OCI-LY1 (cell line): ENCODE measurements at regions not wholly inside any gene's neighbourhood (a gene's known extent, or its start where the extent isn't known, plus 50 kb on each side); places are given as distances from the start of the nearest gene placed in this dataset.

Experiments used
- H2AFZ ChIP-seq: fragments of 200-600 bp; sonication (generic), shearing (Covaris generic); 2 replicates; pipeline ENCODE4 v1.6.0; 2014; ENCODE audit warnings: antibody characterized with exemption, mild to moderate bottlenecking, low read length
- H3F3A ChIP-seq: fragments of 200-600 bp; sonication (generic), shearing (Covaris generic); 2 replicates; pipeline ENCODE4 v1.6.0; 2014; ENCODE audit warnings: mild to moderate bottlenecking, antibody characterized with exemption, low read length, moderate library complexity; ENCODE audit not compliant: insufficient read depth
- H3K27ac ChIP-seq: fragments of 200-600 bp; sonication (generic); 2 replicates; pipeline ENCODE4 v1.5.1; 2014; ENCODE audit warnings: low read length, mixed run types, mild to moderate bottlenecking, low read depth; ENCODE audit not compliant: poor library complexity, severe bottlenecking
- H3K27me3 ChIP-seq: fragments of 200-600 bp; sonication (generic); 2 replicates; pipeline ENCODE4 v1.6.0; 2014; ENCODE audit warnings: antibody characterized with exemption, mild to moderate bottlenecking, low read length, moderate library complexity; ENCODE audit not compliant: insufficient read depth
- H3K36me3 ChIP-seq: fragments of 200-600 bp; sonication (generic); 2 replicates; pipeline ENCODE4 v1.6.1; 2014; ENCODE audit warnings: mild to moderate bottlenecking, antibody characterized with exemption, low read length, moderate library complexity, mixed read lengths; ENCODE audit not compliant: insufficient read depth
- H3K4me1 ChIP-seq: fragments of 200-600 bp; sonication (generic); 2 replicates; pipeline ENCODE4 v1.5.1; 2014; ENCODE audit warnings: mild to moderate bottlenecking, low read length, moderate library complexity; ENCODE audit not compliant: insufficient read depth, severe bottlenecking
- H3K4me2 ChIP-seq: fragments of 200-600 bp; sonication (generic), shearing (Covaris generic); 2 replicates; pipeline ENCODE4 v1.6.1; 2014; ENCODE audit warnings: low read length
- H3K4me3 ChIP-seq: fragments of 200-600 bp; sonication (generic); 2 replicates; pipeline ENCODE4 v1.5.1; 2014; ENCODE audit warnings: low read length, low read depth, mild to moderate bottlenecking, mixed read lengths; ENCODE audit not compliant: poor library complexity, severe bottlenecking
- H3K79me2 ChIP-seq: fragments of 200-600 bp; shearing (Covaris generic); 2 replicates; pipeline ENCODE4 v1.6.1; 2016; ENCODE audit warnings: mixed run types, low read length, mixed read lengths; ENCODE audit not compliant: insufficient read depth
- H3K9ac ChIP-seq: fragments of 200-600 bp; sonication (generic), shearing (Covaris generic); 2 replicates; pipeline ENCODE4 v1.6.1; 2014; ENCODE audit warnings: mild to moderate bottlenecking, low read length, mixed read lengths
- H3K9me2 ChIP-seq: fragments of 200-600 bp; sonication (generic), shearing (Covaris generic); 2 replicates; pipeline ENCODE4 v1.6.1; 2014; ENCODE audit warnings: low read depth, mild to moderate bottlenecking, low read length, mixed read lengths
- H3K9me3 ChIP-seq: fragments of 200-600 bp; shearing (Covaris generic); 2 replicates; pipeline ENCODE4 v1.6.1; 2014; ENCODE audit warnings: low read length, mixed read lengths
- H4K20me1 ChIP-seq: fragments of 200-600 bp; sonication (generic), shearing (Covaris generic); 2 replicates; pipeline ENCODE4 v1.6.0; 2016; ENCODE audit warnings: mild to moderate bottlenecking, low read length; ENCODE audit not compliant: insufficient read depth
- CTCF ChIP-seq: fragments of 200-600 bp; sonication (generic), shearing (Covaris generic); IDR thresholded peaks from 2 replicates; pipeline ENCODE4 v1.5.1; 2017; ENCODE audit warnings: mild to moderate bottlenecking, antibody characterized with exemption, low read length, moderate library complexity, mixed read lengths
- EZH2 ChIP-seq: fragments of 200-600 bp; sonication (generic), shearing (Covaris generic); IDR thresholded peaks from 2 replicates; pipeline ENCODE4 v1.8.0; 2017; ENCODE audit warnings: borderline replicate concordance, mixed run types, mild to moderate bottlenecking, antibody characterized with exemption, low read length, moderate library complexity, mixed read lengths

- H3K79me2 ChIP-seq: no peaks in the 10 kb centered on the region
- TF ChIP-seq CTCF: no peak
- no peak for TF ChIP-seq EZH2
- H3F3A ChIP-seq: no peaks in the 10 kb centered on the region
- H3K9me2 ChIP-seq: no peaks in the 10 kb centered on the region
- H3K4me3 ChIP-seq: no peak overlapping the region
- H3K27me3 ChIP-seq: 0 out of 2 replicates have a peak, but pooled peaks cover 4% of the 10 kb centered on the region
- no peaks in the 10 kb centered on the region for H3K36me3 ChIP-seq
- no peaks in the 10 kb centered on the region for H3K9me3 ChIP-seq
- H3K9ac ChIP-seq: no peak overlapping the region
- H4K20me1 ChIP-seq: no peaks in the 10 kb centered on the region
- H3K4me1 ChIP-seq: no peaks in the 10 kb centered on the region
- H3K27ac ChIP-seq: no peak overlapping the region
- no peak overlapping the region for H2AFZ ChIP-seq
- no peak overlapping the region for H3K4me2 ChIP-seq
Observed at GRCh38 chr19:13556552-13556951, 50.3 kb upstream of the CACNA1A start.
